K562 (cell line): ENCODE measurements at regions not wholly inside any gene's neighbourhood (a gene's known extent, or its start where the extent isn't known, plus 50 kb on each side); places are given as distances from the start of the nearest gene placed in this dataset.

Source experiments
- CBFA2T2 ChIP-seq: fragments of 450-650 bp; conservative IDR thresholded peaks from 2 replicates; pipeline ENCODE4 v1.6.1; 2017; ENCODE audit warnings: mild to moderate bottlenecking
- EP400 ChIP-seq: fragments of 450-650 bp; IDR thresholded peaks from 2 replicates; pipeline ENCODE4 v1.6.1; 2017; ENCODE audit warnings: antibody characterized with exemption, mild to moderate bottlenecking, moderate library complexity
- ETV5 ChIP-seq: sonication (generic); formaldehyde crosslinking; IDR thresholded peaks from 2 replicates; pipeline ENCODE4 v1.4.0; 2020; ENCODE audit warnings: low read depth, mild to moderate bottlenecking, missing genetic modification reagents
- GTF2F1 ChIP-seq: IDR thresholded peaks from 2 replicates; pipeline ENCODE4 v1.6.1; 2011; ENCODE audit warnings: low read depth, low read length, improper control_type of control experiment
- HLTF ChIP-seq: fragments of 450-650 bp; IDR thresholded peaks from 2 replicates; pipeline ENCODE4 v1.6.1; 2016
- KHSRP ChIP-seq: fragments of 450-650 bp; IDR thresholded peaks from 2 replicates; pipeline ENCODE4 v1.6.1; 2017
- RFX7 ChIP-seq: fragments of 250-450 bp; sonication (Bioruptor Pico); IDR thresholded peaks from 2 replicates; pipeline ENCODE4 v1.5.1; 2021; ENCODE audit warnings: mild to moderate bottlenecking
- SLC30A9 ChIP-seq: fragments of 250-450 bp; sonication (Bioruptor Pico); IDR thresholded peaks from 2 replicates; pipeline ENCODE4 v1.8.0; 2022; ENCODE audit warnings: mild to moderate bottlenecking, moderate library complexity
- SMAD1 ChIP-seq: fragments of 150-350 bp; IDR thresholded peaks from 2 replicates; pipeline ENCODE4 v1.6.1; 2014; ENCODE audit warnings: low read length, low read depth; ENCODE audit not compliant: partially characterized antibody
- SP1 ChIP-seq: sonication (generic); formaldehyde crosslinking; IDR thresholded peaks from 2 replicates; pipeline ENCODE4 v1.8.1; 2022; ENCODE audit warnings: mild to moderate bottlenecking, missing genetic modification reagents
- TAF7 ChIP-seq: fragments of 450-650 bp; IDR thresholded peaks from 2 replicates; pipeline ENCODE4 v1.6.1; 2016; ENCODE audit warnings: missing genetic modification characterization, missing compliant biosample characterization
- TRIM24 ChIP-seq, 2 experiments: fragments of 450-650 bp; IDR thresholded peaks; 2 replicates each; pipeline ENCODE4 v1.6.1; 2016
- U2AF2 ChIP-seq: fragments of 200-400 bp; formaldehyde crosslinking; optimal IDR thresholded peaks from 2 replicates; pipeline ENCODE3; 2017; ENCODE audit warnings: low read depth, mild to moderate bottlenecking, low read length
- XRCC4 ChIP-seq: IDR thresholded peaks from one replicate; pipeline ENCODE4 v1.6.1; 2011; ENCODE audit not compliant: insufficient read depth, insufficient read length; ENCODE audit errors: extremely low read depth
- ZBTB17 ChIP-seq: fragments of 450-650 bp; formaldehyde crosslinking; IDR thresholded peaks from 2 replicates; pipeline ENCODE4 v1.4.0; 2020; ENCODE audit warnings: mild to moderate bottlenecking
- ZC3H11A ChIP-seq: IDR thresholded peaks from 2 replicates; pipeline ENCODE4 v1.6.1; 2012; ENCODE audit warnings: low read depth, low read length, improper control_type of control experiment
- ZZZ3 ChIP-seq: fragments of 450-650 bp; IDR thresholded peaks from 2 replicates; pipeline ENCODE4 v1.6.1; 2016; ENCODE audit warnings: antibody characterized with exemption, mild to moderate bottlenecking, moderate library complexity
- TF ChIP-seq, protein P1 (sequence below): IDR thresholded peaks from 2 replicates; pipeline ENCODE4 v1.6.1; 2011; ENCODE audit warnings: borderline replicate concordance, low read depth, mild to moderate bottlenecking, moderate library complexity, low read length; ENCODE audit not compliant: insufficient read depth, poor library complexity, severe bottlenecking
- TF ChIP-seq, protein P2 (sequence below): fragments of 450-650 bp; IDR thresholded peaks from 2 replicates; pipeline ENCODE4 v1.7.1; 2018; ENCODE audit warnings: mild to moderate bottlenecking, low read depth; ENCODE audit not compliant: partially characterized antibody
- TF ChIP-seq, protein P3 (sequence below): fragments of 450-650 bp; IDR thresholded peaks from 2 replicates; pipeline ENCODE4 v1.6.1; 2017; ENCODE audit warnings: antibody characterized with exemption
- TF ChIP-seq, protein P4 (sequence below): fragments of 450-650 bp; IDR thresholded peaks from 2 replicates; pipeline ENCODE4 v1.6.1; 2016; ENCODE audit warnings: antibody characterized with exemption
- TF ChIP-seq, protein P5 (sequence below): fragments of 250-450 bp; sonication (Bioruptor Pico); IDR thresholded peaks from 2 replicates; pipeline ENCODE4 v1.8.0; 2022; ENCODE audit warnings: moderate library complexity, mild to moderate bottlenecking, inconsistent platforms

DNA sequence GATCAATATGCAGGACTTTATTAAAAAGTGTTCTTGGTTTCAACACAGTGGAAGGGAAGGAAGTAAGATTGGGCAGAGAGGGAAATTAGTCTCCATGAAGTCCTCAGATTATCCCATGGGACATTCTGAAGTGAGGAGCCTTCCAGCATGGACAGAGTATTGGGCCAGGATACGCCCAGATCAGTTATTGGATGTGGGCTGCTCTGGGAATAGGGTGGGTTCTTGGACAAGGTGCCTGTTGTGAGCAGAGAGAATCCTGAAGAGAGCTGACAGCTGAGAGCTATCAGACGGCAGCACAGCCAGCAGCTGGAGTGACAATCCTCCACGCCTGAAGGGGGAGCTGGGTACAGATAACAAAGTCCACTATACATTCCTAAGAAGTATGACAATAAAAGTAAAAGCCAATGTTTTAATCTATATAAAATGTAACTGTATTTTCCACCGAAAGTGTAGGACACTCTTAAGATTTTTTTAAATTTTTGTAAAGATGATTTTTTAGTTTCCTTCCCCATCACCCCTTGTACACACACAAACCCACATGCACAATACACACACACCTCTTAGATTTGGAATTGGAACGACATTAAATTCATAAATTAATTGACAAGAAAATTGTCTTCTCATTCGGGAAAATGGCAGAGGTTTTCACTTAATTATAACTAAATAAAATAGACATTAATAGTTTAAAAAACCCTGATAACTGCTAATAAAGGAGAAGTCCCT, 107.8 kb downstream of the FBXO5 start (continued):
- TF ChIP-seq, protein P1, sequence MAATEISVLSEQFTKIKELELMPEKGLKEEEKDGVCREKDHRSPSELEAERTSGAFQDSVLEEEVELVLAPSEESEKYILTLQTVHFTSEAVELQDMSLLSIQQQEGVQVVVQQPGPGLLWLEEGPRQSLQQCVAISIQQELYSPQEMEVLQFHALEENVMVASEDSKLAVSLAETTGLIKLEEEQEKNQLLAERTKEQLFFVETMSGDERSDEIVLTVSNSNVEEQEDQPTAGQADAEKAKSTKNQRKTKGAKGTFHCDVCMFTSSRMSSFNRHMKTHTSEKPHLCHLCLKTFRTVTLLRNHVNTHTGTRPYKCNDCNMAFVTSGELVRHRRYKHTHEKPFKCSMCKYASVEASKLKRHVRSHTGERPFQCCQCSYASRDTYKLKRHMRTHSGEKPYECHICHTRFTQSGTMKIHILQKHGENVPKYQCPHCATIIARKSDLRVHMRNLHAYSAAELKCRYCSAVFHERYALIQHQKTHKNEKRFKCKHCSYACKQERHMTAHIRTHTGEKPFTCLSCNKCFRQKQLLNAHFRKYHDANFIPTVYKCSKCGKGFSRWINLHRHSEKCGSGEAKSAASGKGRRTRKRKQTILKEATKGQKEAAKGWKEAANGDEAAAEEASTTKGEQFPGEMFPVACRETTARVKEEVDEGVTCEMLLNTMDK, result peak; percentile 93
- TF ChIP-seq RFX7 (CRISPR knock-in tag) (no peak), EP400 (peak; percentile 38; the same call in 1 of the 2 replicates), ETV5 (CRISPR knock-in tag) (no peak), U2AF2 (no peak), HLTF (no peak; the same call in 1 of the 2 replicates), XRCC4 (no peak), GTF2F1 (no peak), ZC3H11A (no peak), ZBTB17 (CRISPR knock-in tag) (no peak), TRIM24 (IDR thresholded peaks at IDR 0.05) (peak in 1 of 2 experiments; percentile 32; a peak in 1 of 4 replicates), SP1 (no peak), ZZZ3 (0 out of 2 replicates have a peak, but pooled peaks have one; percentile 36), SLC30A9 (CRISPR knock-in tag) (no peak), SMAD1 (no peak), KHSRP (no peak), TAF7 (tag) (no peak), CBFA2T2 (peak; percentile 71)
- TF ChIP-seq, protein P2, sequence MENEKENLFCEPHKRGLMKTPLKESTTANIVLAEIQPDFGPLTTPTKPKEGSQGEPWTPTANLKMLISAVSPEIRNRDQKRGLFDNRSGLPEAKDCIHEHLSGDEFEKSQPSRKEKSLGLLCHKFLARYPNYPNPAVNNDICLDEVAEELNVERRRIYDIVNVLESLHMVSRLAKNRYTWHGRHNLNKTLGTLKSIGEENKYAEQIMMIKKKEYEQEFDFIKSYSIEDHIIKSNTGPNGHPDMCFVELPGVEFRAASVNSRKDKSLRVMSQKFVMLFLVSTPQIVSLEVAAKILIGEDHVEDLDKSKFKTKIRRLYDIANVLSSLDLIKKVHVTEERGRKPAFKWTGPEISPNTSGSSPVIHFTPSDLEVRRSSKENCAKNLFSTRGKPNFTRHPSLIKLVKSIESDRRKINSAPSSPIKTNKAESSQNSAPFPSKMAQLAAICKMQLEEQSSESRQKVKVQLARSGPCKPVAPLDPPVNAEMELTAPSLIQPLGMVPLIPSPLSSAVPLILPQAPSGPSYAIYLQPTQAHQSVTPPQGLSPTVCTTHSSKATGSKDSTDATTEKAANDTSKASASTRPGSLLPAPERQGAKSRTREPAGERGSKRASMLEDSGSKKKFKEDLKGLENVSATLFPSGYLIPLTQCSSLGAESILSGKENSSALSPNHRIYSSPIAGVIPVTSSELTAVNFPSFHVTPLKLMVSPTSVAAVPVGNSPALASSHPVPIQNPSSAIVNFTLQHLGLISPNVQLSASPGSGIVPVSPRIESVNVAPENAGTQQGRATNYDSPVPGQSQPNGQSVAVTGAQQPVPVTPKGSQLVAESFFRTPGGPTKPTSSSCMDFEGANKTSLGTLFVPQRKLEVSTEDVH, result no peak
- TF ChIP-seq, protein P3, sequence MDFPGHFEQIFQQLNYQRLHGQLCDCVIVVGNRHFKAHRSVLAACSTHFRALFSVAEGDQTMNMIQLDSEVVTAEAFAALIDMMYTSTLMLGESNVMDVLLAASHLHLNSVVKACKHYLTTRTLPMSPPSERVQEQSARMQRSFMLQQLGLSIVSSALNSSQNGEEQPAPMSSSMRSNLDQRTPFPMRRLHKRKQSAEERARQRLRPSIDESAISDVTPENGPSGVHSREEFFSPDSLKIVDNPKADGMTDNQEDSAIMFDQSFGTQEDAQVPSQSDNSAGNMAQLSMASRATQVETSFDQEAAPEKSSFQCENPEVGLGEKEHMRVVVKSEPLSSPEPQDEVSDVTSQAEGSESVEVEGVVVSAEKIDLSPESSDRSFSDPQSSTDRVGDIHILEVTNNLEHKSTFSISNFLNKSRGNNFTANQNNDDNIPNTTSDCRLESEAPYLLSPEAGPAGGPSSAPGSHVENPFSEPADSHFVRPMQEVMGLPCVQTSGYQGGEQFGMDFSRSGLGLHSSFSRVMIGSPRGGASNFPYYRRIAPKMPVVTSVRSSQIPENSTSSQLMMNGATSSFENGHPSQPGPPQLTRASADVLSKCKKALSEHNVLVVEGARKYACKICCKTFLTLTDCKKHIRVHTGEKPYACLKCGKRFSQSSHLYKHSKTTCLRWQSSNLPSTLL, result no peak
- TF ChIP-seq, protein P4, sequence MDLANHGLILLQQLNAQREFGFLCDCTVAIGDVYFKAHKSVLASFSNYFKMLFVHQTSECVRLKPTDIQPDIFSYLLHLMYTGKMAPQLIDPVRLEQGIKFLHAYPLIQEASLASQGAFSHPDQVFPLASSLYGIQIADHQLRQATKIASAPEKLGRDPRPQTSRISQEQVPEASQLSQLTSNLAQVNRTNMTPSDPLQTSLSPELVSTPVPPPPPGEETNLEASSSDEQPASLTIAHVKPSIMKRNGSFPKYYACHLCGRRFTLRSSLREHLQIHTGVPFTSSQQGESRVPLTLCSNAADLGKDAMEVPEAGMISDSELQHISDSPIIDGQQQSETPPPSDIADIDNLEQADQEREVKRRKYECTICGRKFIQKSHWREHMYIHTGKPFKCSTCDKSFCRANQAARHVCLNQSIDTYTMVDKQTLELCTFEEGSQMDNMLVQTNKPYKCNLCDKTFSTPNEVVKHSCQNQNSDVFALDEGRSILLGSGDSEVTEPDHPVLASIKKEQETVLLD, result peak; percentile 56; the same call in 1 of the 2 replicates
- TF ChIP-seq, protein P5, sequence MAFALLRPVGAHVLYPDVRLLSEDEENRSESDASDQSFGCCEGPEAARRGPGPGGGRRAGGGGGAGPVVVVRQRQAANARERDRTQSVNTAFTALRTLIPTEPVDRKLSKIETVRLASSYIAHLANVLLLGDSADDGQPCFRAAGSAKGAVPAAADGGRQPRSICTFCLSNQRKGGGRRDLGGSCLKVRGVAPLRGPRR (CRISPR knock-in tag), result no peak
